K562 (cell line): ENCODE measurements at regions not wholly inside any gene's neighbourhood (a gene's known extent, or its start where the extent isn't known, plus 50 kb on each side); places are given as distances from the start of the nearest gene placed in this dataset.

Experiments used
- BACH1 ChIP-seq: fragments of 200-800 bp; sonication (Bioruptor generic); IDR thresholded peaks from 2 replicates; pipeline ENCODE4 v1.6.1; 2016; ENCODE audit warnings: missing genetic modification characterization, missing compliant biosample characterization
- E2F5 ChIP-seq: sonication (generic); formaldehyde crosslinking; IDR thresholded peaks from 2 replicates; pipeline ENCODE4 v1.8.0; 2022; ENCODE audit warnings: mild to moderate bottlenecking, missing genetic modification reagents
- EZH2 ChIP-seq: IDR thresholded peaks from 2 replicates; pipeline ENCODE4 v1.6.1; 2012; ENCODE audit warnings: low read depth, mild to moderate bottlenecking, inconsistent platforms, low read length, borderline replicate concordance
- JUND ChIP-seq, 2 experiments: IDR thresholded peaks; 2 replicates in 1 of 2; 3 replicates in 1 of 2; pipeline ENCODE4 v1.6.1; 2011; ENCODE audit warnings: borderline replicate concordance in 2 of 2, low read depth in 2 of 2, low read length in 2 of 2, improper control_type of control experiment in 1 of 2, missing biosample characterization in 1 of 2, missing genetic modification characterization in 1 of 2, missing genetic modification reagents in 1 of 2
- NFXL1 ChIP-seq: fragments of 450-650 bp; formaldehyde crosslinking; IDR thresholded peaks from 2 replicates; pipeline ENCODE4 v1.4.0; 2021; ENCODE audit warnings: mild to moderate bottlenecking
- POLR2AphosphoS5 ChIP-seq: IDR thresholded peaks from 2 replicates; pipeline ENCODE4 v1.6.1; 2011; ENCODE audit warnings: mild to moderate bottlenecking, low read depth, low read length, moderate library complexity; ENCODE audit not compliant: control insufficient read depth, insufficient read depth
- RNF2 ChIP-seq: sonication (generic); IDR thresholded peaks from 2 replicates; pipeline ENCODE4 v1.6.1; 2016
- ZC3H4 ChIP-seq: sonication (generic); formaldehyde crosslinking; IDR thresholded peaks from 2 replicates; pipeline ENCODE4 v1.9.0; 2021; ENCODE audit warnings: missing genetic modification reagents, borderline replicate concordance
- ZKSCAN3 ChIP-seq: fragments of 250-450 bp; sonication (Bioruptor Pico); IDR thresholded peaks from 2 replicates; pipeline ENCODE4 v1.4.0; 2020
- TF ChIP-seq, protein P1 (sequence below): sonication (generic); formaldehyde crosslinking; IDR thresholded peaks from 2 replicates; pipeline ENCODE4 v1.8.0; 2023; ENCODE audit warnings: mild to moderate bottlenecking, missing genetic modification reagents
- TF ChIP-seq, protein P2 (sequence below), 2 experiments: fragments of 450-650 bp; IDR thresholded peaks; 2 replicates each; pipeline ENCODE4 v1.6.1; 2016
- TF ChIP-seq, protein P3 (sequence below), 3 experiments: IDR thresholded peaks in 2 of 3; conservative IDR thresholded peaks in 1 of 3; 2 replicates each; pipeline ENCODE4 v1.5.1; 2011 to 2012; ENCODE audit warnings: low read length in 3 of 3, mild to moderate bottlenecking in 3 of 3, control low read depth in 2 of 3, improper control_type of control experiment in 1 of 3, inconsistent platforms in 1 of 3, low read depth in 1 of 3, mixed read lengths in 1 of 3, moderate library complexity in 1 of 3; ENCODE audit not compliant: insufficient read depth in 2 of 3
- TF ChIP-seq, protein P4 (sequence below): fragments of 250-450 bp; sonication (Bioruptor Pico); IDR thresholded peaks from 2 replicates; pipeline ENCODE4 v1.8.0; 2022; ENCODE audit warnings: inconsistent platforms, mild to moderate bottlenecking, moderate library complexity, borderline replicate concordance
- TF ChIP-seq, protein P5 (sequence below): IDR thresholded peaks from 2 replicates; pipeline ENCODE4 v1.6.1; 2016; ENCODE audit warnings: missing genetic modification characterization, missing compliant biosample characterization

- TF ChIP-seq, protein P1, sequence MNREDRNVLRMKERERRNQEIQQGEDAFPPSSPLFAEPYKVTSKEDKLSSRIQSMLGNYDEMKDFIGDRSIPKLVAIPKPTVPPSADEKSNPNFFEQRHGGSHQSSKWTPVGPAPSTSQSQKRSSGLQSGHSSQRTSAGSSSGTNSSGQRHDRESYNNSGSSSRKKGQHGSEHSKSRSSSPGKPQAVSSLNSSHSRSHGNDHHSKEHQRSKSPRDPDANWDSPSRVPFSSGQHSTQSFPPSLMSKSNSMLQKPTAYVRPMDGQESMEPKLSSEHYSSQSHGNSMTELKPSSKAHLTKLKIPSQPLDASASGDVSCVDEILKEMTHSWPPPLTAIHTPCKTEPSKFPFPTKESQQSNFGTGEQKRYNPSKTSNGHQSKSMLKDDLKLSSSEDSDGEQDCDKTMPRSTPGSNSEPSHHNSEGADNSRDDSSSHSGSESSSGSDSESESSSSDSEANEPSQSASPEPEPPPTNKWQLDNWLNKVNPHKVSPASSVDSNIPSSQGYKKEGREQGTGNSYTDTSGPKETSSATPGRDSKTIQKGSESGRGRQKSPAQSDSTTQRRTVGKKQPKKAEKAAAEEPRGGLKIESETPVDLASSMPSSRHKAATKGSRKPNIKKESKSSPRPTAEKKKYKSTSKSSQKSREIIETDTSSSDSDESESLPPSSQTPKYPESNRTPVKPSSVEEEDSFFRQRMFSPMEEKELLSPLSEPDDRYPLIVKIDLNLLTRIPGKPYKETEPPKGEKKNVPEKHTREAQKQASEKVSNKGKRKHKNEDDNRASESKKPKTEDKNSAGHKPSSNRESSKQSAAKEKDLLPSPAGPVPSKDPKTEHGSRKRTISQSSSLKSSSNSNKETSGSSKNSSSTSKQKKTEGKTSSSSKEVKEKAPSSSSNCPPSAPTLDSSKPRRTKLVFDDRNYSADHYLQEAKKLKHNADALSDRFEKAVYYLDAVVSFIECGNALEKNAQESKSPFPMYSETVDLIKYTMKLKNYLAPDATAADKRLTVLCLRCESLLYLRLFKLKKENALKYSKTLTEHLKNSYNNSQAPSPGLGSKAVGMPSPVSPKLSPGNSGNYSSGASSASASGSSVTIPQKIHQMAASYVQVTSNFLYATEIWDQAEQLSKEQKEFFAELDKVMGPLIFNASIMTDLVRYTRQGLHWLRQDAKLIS (CRISPR knock-in tag), result no peak
- no peak for TF ChIP-seq JUND (IDR thresholded peaks at IDR 0.05; ENCODE audit: borderline replicate concordance, low read depth, low read length)
- TF ChIP-seq JUND (tag; IDR thresholded peaks at IDR 0.05; ENCODE audit: borderline replicate concordance, low read depth, low read length), result no peak
- no peak for TF ChIP-seq NFXL1 (CRISPR knock-in tag)
- no peak for TF ChIP-seq RNF2
- TF ChIP-seq ZKSCAN3, result no peak
- no peak for TF ChIP-seq ZC3H4
- TF ChIP-seq BACH1 (tag), result no peak
- TF ChIP-seq, protein P2, sequence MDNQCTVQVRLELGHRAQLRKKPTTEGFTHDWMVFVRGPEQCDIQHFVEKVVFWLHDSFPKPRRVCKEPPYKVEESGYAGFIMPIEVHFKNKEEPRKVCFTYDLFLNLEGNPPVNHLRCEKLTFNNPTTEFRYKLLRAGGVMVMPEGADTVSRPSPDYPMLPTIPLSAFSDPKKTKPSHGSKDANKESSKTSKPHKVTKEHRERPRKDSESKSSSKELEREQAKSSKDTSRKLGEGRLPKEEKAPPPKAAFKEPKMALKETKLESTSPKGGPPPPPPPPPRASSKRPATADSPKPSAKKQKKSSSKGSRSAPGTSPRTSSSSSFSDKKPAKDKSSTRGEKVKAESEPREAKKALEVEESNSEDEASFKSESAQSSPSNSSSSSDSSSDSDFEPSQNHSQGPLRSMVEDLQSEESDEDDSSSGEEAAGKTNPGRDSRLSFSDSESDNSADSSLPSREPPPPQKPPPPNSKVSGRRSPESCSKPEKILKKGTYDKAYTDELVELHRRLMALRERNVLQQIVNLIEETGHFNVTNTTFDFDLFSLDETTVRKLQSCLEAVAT (IDR thresholded peaks at IDR 0.05), result no peak
- TF ChIP-seq, protein P3, sequence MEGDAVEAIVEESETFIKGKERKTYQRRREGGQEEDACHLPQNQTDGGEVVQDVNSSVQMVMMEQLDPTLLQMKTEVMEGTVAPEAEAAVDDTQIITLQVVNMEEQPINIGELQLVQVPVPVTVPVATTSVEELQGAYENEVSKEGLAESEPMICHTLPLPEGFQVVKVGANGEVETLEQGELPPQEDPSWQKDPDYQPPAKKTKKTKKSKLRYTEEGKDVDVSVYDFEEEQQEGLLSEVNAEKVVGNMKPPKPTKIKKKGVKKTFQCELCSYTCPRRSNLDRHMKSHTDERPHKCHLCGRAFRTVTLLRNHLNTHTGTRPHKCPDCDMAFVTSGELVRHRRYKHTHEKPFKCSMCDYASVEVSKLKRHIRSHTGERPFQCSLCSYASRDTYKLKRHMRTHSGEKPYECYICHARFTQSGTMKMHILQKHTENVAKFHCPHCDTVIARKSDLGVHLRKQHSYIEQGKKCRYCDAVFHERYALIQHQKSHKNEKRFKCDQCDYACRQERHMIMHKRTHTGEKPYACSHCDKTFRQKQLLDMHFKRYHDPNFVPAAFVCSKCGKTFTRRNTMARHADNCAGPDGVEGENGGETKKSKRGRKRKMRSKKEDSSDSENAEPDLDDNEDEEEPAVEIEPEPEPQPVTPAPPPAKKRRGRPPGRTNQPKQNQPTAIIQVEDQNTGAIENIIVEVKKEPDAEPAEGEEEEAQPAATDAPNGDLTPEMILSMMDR (IDR thresholded peaks at IDR 0.05 in 2 of 3, conservative IDR thresholded peaks at IDR 0.05 in 1 of 3; ENCODE audit: insufficient read depth in 2 of 3, low read depth in 1 of 3, low read length in 3 of 3), result no peak
- TF ChIP-seq EZH2, result no peak
- TF ChIP-seq, protein P4, sequence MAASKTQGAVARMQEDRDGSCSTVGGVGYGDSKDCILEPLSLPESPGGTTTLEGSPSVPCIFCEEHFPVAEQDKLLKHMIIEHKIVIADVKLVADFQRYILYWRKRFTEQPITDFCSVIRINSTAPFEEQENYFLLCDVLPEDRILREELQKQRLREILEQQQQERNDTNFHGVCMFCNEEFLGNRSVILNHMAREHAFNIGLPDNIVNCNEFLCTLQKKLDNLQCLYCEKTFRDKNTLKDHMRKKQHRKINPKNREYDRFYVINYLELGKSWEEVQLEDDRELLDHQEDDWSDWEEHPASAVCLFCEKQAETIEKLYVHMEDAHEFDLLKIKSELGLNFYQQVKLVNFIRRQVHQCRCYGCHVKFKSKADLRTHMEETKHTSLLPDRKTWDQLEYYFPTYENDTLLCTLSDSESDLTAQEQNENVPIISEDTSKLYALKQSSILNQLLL (CRISPR knock-in tag), result no peak
- no peak for TF ChIP-seq E2F5 (CRISPR knock-in tag)
- TF ChIP-seq, protein P5, sequence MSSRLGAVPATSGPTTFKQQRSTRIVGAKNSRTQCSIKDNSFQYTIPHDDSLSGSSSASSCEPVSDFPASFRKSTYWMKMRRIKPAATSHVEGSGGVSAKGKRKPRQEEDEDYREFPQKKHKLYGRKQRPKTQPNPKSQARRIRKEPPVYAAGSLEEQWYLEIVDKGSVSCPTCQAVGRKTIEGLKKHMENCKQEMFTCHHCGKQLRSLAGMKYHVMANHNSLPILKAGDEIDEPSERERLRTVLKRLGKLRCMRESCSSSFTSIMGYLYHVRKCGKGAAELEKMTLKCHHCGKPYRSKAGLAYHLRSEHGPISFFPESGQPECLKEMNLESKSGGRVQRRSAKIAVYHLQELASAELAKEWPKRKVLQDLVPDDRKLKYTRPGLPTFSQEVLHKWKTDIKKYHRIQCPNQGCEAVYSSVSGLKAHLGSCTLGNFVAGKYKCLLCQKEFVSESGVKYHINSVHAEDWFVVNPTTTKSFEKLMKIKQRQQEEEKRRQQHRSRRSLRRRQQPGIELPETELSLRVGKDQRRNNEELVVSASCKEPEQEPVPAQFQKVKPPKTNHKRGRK (tag), result no peak
- TF ChIP-seq POLR2AphosphoS5, result no peak
Measured at GRCh38 chr2:58414506-58414905, 173.4 kb upstream of the FANCL start.
